Small intestine (tissue), 7 donors: ENCODE measurements at regions not wholly inside any gene's neighbourhood (a gene's known extent, or its start where the extent isn't known, plus 50 kb on each side); places are given as distances from the start of the nearest gene placed in this dataset.
"Not testable (repeated sequence)": the region's sequence is repeated elsewhere in the genome, so short reads cannot be mapped to it uniquely, and the experiment has no call there.

Experiments
- DNase-seq, 2 donors: peaks; one replicate each; pipeline versions ENCODE4 v3.0.0 to v3.0.0-alpha.2; 2013
- FAIRE-seq: peaks from 2 replicates; lab custom pipeline; 2012; peaks lifted over from hg19 to GRCh38; lab: Jason Lieb, UNC
- H3K27ac ChIP-seq, 3 donors: one replicate each; pipeline ENCODE4 v1.5.1; 2013; ENCODE audit warnings: low read length in 2 of 3, mild to moderate bottlenecking in 2 of 3, control low read depth in 1 of 3, inconsistent platforms in 1 of 3, low read depth in 1 of 3, moderate library complexity in 1 of 3
- H3K27me3 ChIP-seq, 3 donors: one replicate each; pipeline ENCODE4 v1.6.1; 2013; ENCODE audit warnings: low read length in 3 of 3, inconsistent platforms in 1 of 3; ENCODE audit not compliant: control insufficient read depth in 3 of 3, insufficient read depth in 3 of 3
- H3K36me3 ChIP-seq, 3 donors: one replicate each; pipeline ENCODE4 v1.6.1; 2013; ENCODE audit warnings: low read length in 3 of 3, inconsistent platforms in 1 of 3, low read depth in 1 of 3, mild to moderate bottlenecking in 1 of 3, moderate library complexity in 1 of 3; ENCODE audit not compliant: control insufficient read depth in 3 of 3, insufficient read depth in 2 of 3
- H3K4me1 ChIP-seq, 3 donors: one replicate each; pipeline ENCODE4 v1.6.1; 2013; ENCODE audit warnings: low read length in 2 of 3, inconsistent platforms in 1 of 3, low read depth in 1 of 3, mild to moderate bottlenecking in 1 of 3, moderate library complexity in 1 of 3; ENCODE audit not compliant: control insufficient read depth in 3 of 3, insufficient read depth in 2 of 3
- H3K4me3 ChIP-seq, 3 donors: one replicate each; pipeline ENCODE4 v1.5.1; 2013; ENCODE audit warnings: low read length in 3 of 3, control low read depth in 1 of 3, inconsistent platforms in 1 of 3, low read depth in 1 of 3, mild to moderate bottlenecking in 1 of 3, moderate library complexity in 1 of 3
- H3K9me3 ChIP-seq, 2 donors: one replicate each; pipeline ENCODE4 v1.6.1; 2013; ENCODE audit warnings: low read depth in 1 of 2, low read length in 1 of 2; ENCODE audit not compliant: control insufficient read depth in 2 of 2, insufficient read depth in 1 of 2
- WGBS, 3 donors: extraction: QIAGEN DNeasy Blood & Tissue Kit; methylation state at CpG; one replicate each; pipeline ENCODE4 v1.1.7; 2013; 5-methylcytosine and 5-hydroxymethylcytosine counted together
- donor health status: healthy with polysubstance abuse.
- donor health status: control.
- donor health status: control.
- donor health status: Bipolar disorder and iron deficiency.
- donor health status: healthy.

GRCh38 chr7:142567201-142568075 lies 181.8 kb upstream of the PRSS1 start:
- H3K27me3 ChIP-seq, result peaks cover 0 to 4% (median 0%) of the 10 kb centered on the region in 3 donors
- no peaks in the 10 kb centered on the region for H3K36me3 ChIP-seq
- FAIRE-seq (no peak), DNase-seq (no peak)
- 80 to 90% (median 84%) methylated on average over 22 of the region's 22 CpGs for WGBS, 3 donors
- H3K4me3 ChIP-seq, result no peak overlapping the region
- no peaks in the 10 kb centered on the region for H3K4me1 ChIP-seq
- H3K27ac ChIP-seq, result no peak overlapping the region
- no peaks in the 10 kb centered on the region for H3K9me3 ChIP-seq

- no peak overlapping the region for H3K27ac ChIP-seq
- no peaks in the 10 kb centered on the region for H3K4me1 ChIP-seq
- no peak for DNase-seq
- H3K36me3 ChIP-seq, result no peaks in the 10 kb centered on the region
- H3K9me3 ChIP-seq, result no peaks in the 10 kb centered on the region
- 77 to 90% (median 87%) methylated on average over 5 of the region's 5 CpGs for WGBS, 3 donors
- H3K4me3 ChIP-seq, result no peak overlapping the region
- FAIRE-seq, result no peak
- H3K27me3 ChIP-seq, result peaks cover 0 to 4% (median 0%) of the 10 kb centered on the region in 3 donors
These were observed 183.0 kb upstream of the PRSS1 start for GRCh38 chr7:142566271-142566670.

GRCh38 chr7:142564125-142564524 lies 185.1 kb upstream of the PRSS1 start:
- FAIRE-seq, result not testable (repeated sequence)

GRCh38 chr7:142563470-142563869 lies 185.8 kb upstream of the PRSS1 start:
- Histone ChIP-seq H3K9me3 (no peaks in the 10 kb centered on the region), H3K4me3 (no peak overlapping the region), H3K4me1 (no peaks in the 10 kb centered on the region), H3K27me3 (peaks cover 0 to 9% (median 0%) of the 10 kb centered on the region in 3 donors), H3K27ac (no peak overlapping the region), H3K36me3 (no peaks in the 10 kb centered on the region)
- 68 to 84% (median 84%) methylated on average over 1 of the region's 1 CpG for WGBS, 3 donors
- no peak for FAIRE-seq
- DNase-seq, result no peak

More at GRCh38 chr7:142564125-142564524, 185.1 kb upstream of the PRSS1 start:
- WGBS, 3 donors, result 69 to 100% (median 83%) methylated on average over 1 of the region's 3 CpGs
- H3K9me3 ChIP-seq, H3K4me1 ChIP-seq, H3K4me3 ChIP-seq, H3K27ac ChIP-seq, DNase-seq, H3K36me3 ChIP-seq, H3K27me3 ChIP-seq: not testable (repeated sequence)

- FAIRE-seq, result no peak
- H3K4me1 ChIP-seq, result no peaks in the 10 kb centered on the region
- 68 to 92% (median 84%) methylated on average over 1 of the region's 1 CpG for WGBS, 3 donors
These were observed 186.6 kb upstream of the PRSS1 start for GRCh38 chr7:142562688-142563087.

GRCh38 chr7:142561396-142561795 lies 187.9 kb upstream of the PRSS1 start:
- H3K27me3 ChIP-seq, DNase-seq, H3K9me3 ChIP-seq, H3K36me3 ChIP-seq, H3K4me1 ChIP-seq, H3K4me3 ChIP-seq, FAIRE-seq, H3K27ac ChIP-seq: not testable (repeated sequence)
- 88 to 95% (median 89%) methylated on average over 3 of the region's 3 CpGs for WGBS, 3 donors

More at GRCh38 chr7:142562688-142563087, 186.6 kb upstream of the PRSS1 start:
- H3K4me3 ChIP-seq, result no peak overlapping the region
- no peak overlapping the region for H3K27ac ChIP-seq
- no peaks in the 10 kb centered on the region for H3K9me3 ChIP-seq
- H3K36me3 ChIP-seq, result no peaks in the 10 kb centered on the region
- DNase-seq, result no peak
- H3K27me3 ChIP-seq, result peaks cover 0 to 9% (median 0%) of the 10 kb centered on the region in 3 donors

- H3K36me3 ChIP-seq, DNase-seq, H3K4me3 ChIP-seq, H3K9me3 ChIP-seq, FAIRE-seq, H3K4me1 ChIP-seq, H3K27ac ChIP-seq, H3K27me3 ChIP-seq: not testable (repeated sequence)
- 63 to 81% (median 80%) methylated on average over 3 to 4 of the region's 6 CpGs for WGBS, 3 donors
These were observed 188.5 kb upstream of the PRSS1 start for GRCh38 chr7:142560770-142561169.

GRCh38 chr7:142560166-142560565 lies 189.1 kb upstream of the PRSS1 start:
- DNase-seq (no peak), FAIRE-seq (no peak)
- H3K9me3 ChIP-seq, result no peaks in the 10 kb centered on the region
- peaks cover 0 to 6% (median 0%) of the 10 kb centered on the region in 3 donors for H3K27me3 ChIP-seq
- H3K27ac ChIP-seq, result no peak overlapping the region
- WGBS, 3 donors, result 83 to 88% (median 87%) methylated on average over 2 of the region's 2 CpGs
- no peak overlapping the region for H3K4me3 ChIP-seq
- H3K36me3 ChIP-seq, result no peaks in the 10 kb centered on the region
- no peaks in the 10 kb centered on the region for H3K4me1 ChIP-seq
